Fibroblast of skin of right quadriceps (primary cell): ENCODE measurements at regions not wholly inside any gene's neighbourhood (a gene's known extent, or its start where the extent isn't known, plus 50 kb on each side); places are given as distances from the start of the nearest gene placed in this dataset.
"Not testable (repeated sequence)": the region's sequence is repeated elsewhere in the genome, so short reads cannot be mapped to it uniquely, and the experiment has no call there.

ENCODE experiments used
- DNase-seq: peaks from one replicate; pipeline ENCODE4 v3.0.0-alpha.2; 2013

GRCh38 chrX:42290608-42291007 is 367.3 kb upstream of the CASK start:
- no peak for DNase-seq

DNA sequence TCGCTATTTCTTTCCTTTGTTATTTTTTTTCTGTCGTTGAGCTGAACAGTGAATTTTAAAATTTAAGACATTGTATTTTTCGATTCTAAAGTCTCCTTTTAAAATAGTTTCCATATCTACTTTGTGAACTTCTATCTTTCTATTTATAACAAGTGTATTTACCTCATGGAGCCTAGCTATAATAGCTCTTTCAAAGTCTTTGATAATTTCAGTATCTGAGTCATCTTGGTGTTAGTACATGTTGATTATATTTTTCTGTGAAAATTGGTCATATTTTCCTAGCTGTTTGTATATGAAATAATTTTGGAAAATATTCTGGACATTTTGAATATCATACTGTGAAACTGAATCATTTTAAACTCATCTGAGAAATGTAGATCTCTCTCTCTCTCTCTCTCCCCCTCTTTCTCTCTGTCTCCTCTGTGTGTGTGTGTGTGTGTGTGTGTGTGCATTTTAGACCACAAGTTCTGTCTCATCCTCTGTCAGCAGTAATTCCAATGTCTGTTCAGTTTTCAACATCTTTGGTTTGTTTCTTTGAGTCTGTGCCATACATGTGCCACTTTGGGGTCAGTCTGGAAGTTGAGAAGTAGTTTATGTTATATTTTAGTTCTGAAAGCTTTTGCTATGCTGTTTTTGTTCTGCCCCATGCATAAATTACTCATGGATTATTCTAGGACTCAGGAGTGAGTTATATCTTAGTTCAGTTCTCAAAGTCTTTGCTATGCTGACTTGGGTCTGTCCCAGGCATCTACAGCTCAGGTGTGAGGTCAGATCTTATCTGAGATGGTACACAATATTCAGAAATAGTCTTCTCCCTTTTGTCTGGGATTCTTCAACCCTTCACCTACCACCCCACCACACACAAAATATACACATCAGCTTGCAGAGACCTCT is 366.4 kb upstream of the CASK start:
- DNase-seq = no peak

GRCh38 chrX:42285681-42286080 is 362.3 kb upstream of the CASK start:
- not testable (repeated sequence) for DNase-seq

- DNase-seq = no peak
Observed at GRCh38 chrX:42276982-42277690, 353.8 kb upstream of the CASK start.

DNA sequence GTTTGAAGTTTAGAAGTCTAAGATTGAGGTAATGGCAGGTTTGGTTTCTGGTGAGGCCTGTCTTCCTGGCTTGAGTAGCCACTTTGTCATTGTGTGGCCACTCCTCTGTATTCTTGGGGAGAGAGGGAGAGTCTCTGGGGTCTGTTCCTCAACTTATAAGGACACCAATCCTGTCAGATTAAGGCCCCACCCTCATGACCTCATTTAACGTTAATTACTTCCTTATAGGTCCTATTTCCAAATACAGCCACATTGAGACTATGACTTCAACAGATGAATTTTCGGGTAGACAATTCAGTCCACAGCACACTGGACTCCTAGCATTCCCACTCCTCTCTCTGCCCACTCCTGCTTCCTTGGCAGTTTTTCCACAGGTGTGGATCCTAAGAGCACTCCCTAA is 350.8 kb upstream of the CASK start:
- DNase-seq = no peak

- DNase-seq = no peak
Observed at GRCh38 chrX:42273387-42273786, 350.0 kb upstream of the CASK start.

DNA sequence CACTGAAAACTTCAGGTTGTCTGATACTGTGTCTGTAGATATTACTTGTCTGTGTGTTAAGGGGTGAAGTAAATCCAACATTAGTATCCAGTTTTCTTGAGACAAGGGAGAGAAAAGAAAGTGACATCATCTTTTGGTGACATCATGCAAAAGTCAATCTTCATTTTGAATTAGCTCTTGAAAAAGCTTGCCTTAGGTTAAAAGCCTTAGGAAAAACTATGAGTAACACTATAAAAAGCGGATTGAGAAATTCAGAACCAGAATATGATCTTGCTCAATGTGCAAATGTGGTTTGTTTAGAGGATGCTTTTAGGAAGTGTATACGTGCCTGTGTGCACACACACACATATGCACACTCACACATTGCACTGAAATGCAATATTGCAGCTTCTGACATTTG is 345.8 kb upstream of the CASK start:
- peak; percentile 62 for DNase-seq

- no peak for DNase-seq
Observed at GRCh38 chrX:42260854-42261253, 337.5 kb upstream of the CASK start.

- no peak for DNase-seq
Observed at GRCh38 chrX:42248226-42248625, 324.9 kb upstream of the CASK start.

- DNase-seq = no peak
Observed at GRCh38 chrX:42247241-42247640, 323.9 kb upstream of the CASK start.

DNA sequence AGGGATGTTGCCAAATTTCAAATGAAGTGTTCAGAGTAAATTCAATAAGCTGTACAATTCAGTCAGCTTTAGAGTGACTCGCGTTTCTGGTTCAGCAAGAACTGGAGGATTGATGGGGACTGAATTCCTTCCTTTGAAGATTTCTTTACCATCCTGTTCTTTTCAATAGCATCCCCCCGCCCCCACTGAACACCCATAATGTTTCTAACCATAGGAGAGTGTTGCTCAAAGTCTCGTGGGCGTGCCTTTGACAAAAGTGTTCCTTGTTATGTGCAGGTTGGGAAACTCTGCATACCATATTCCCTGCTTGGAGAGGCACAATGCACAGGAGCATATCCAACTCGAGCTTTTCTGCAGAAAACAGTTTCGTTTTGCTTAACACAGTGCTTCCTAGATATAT is 323.5 kb upstream of the CASK start:
- DNase-seq = no peak

- no peak for DNase-seq
Observed at GRCh38 chrX:42242004-42242403, 318.6 kb upstream of the CASK start.

- no peak for DNase-seq
Observed at GRCh38 chrX:42241421-42241820, 318.1 kb upstream of the CASK start.

DNA sequence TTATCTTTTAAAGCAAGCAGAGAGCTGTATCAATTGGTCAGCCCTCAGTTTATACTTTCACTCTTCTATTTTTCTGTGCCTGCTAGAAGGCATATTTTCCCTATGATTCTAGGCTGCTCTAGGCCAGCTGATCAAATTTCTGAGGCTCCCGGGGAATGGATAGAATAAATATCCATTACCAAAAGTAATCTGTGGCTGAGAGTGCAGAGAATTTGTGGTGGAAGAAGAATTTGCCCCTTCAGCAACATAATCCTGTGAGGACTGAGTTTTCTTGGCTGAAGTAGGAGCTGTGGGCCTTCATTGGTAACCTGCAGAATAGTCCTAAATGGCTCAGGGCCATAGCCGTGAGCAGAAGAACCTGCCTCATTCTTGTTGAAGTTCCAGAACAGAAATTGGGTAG is 314.6 kb upstream of the CASK start:
- DNase-seq = no peak

DNA sequence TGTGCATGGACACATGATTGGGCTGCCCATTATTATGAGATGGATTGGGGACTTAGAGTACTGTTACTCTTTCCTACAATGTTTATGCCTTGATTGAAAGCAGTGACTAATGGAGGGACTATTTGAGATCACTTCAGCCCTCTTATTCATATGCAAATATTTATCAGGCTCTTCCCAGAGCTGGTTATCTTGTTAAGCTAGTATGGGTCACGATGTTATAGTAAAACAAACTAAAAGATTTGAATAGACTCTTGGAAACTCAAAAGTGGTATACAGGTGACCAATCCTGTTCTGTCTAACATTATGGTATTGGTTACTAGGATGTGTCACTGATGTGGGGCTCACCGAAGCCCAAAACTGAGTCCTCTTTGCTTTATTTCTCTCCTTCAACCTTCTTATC is 306.2 kb upstream of the CASK start:
- no peak for DNase-seq

DNA sequence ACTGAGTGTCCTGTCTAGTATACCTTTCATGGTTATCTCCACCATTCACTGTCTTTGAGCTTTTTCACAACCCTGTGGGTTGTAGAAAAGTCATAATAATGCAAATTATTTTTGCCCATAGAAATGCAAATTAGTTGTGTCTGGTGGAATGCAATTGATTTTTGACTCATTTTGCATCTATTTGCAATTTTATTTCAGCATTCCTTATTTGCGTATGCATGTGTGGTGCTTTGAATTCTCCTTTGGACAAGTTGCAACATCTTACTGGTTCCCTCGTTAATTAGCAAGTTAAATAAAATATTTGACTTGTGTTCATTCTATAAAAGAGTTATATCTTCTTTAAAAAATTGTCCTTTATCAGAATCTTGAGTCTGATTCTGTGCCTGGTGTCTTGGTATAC is 297.3 kb upstream of the CASK start:
- no peak for DNase-seq

- DNase-seq = no peak
Observed at GRCh38 chrX:42220083-42220482, 296.7 kb upstream of the CASK start.

GRCh38 chrX:42219231-42219630 is 295.9 kb upstream of the CASK start:
- peak; percentile 1 for DNase-seq

GRCh38 chrX:42195506-42195905 is 272.2 kb upstream of the CASK start:
- DNase-seq = no peak

- no peak for DNase-seq
Observed at GRCh38 chrX:42189576-42189975, 266.2 kb upstream of the CASK start.

DNA sequence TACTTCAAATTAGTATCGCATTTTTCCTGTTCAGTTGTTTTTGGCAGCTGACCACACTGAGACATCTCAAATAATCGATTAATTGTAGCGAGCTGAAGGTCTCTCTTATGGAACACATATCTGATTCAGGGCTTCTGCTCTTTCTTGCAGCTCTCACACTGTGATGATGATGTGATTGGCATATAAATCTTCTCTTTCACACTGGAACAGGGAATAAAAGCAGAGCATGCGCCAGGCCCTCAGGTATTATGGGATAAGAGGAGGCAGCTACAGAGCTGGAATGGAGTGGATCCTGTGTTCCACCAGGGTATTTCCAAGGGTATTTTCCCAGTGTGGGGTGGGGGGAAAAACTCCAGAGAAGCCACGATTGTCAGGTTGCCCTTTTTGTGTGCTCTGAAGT is 265.4 kb upstream of the CASK start:
- no peak for DNase-seq

DNA sequence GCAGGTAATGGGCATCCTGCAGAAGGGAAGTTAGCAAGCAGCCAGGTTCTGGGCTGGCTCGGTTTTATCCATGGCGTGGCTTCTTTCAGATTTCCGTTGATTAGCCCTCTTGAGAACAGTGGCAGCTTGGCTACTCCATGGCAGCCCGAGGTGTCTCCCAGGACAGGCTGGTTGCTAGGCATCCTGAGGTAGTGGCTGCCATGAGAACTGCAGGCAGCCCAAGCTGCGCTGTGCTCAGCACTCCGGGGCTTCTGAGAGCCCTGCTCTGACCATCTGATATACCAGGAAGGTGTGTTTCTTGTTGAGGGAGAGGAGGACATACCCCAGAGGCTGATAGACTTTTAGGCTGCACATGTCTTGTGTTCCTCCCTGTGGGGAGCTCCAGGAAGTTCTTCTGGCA is 253.4 kb upstream of the CASK start:
- DNase-seq = no peak

DNA sequence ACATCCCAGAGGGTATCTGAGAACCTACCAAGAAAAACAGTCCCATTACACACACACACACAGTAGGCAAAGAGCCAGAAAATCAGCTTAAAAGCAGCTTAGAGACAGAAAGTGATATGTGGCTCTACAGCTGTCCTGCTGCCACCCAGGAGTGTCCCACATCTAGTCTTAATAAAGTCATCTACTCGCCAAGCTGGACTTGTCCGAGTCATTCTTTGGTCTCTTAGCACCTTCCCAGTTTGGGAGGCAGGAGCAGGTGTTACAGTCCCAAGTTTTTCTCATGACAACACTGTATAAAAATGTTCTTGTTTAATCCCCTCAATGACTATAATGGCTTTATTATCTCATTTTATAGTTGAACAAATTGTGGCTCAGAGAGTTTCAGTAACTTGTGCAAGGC is 252.5 kb upstream of the CASK start:
- DNase-seq = no peak

DNA sequence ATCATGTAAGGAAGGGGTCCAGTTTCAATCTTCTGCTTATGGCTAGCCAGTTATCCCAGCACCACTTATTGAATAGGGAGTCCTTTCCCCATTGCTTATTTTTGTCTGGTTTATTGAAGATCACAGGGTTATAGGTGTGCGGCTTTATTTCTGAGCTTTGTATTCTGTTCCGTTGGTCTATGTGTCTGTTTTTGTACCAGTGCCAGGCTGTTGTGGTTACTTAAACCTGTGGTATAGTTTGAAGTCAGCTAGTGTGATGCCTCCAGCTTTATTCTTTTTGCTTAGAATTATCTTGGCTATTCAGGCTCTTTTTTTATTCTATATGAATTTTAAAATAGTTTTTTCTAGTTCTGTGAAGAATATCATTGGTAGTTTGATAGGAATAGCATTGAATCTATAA is 234.6 kb upstream of the CASK start:
- DNase-seq = not testable (repeated sequence)

GRCh38 chrX:42151808-42152207 is 228.5 kb upstream of the CASK start:
- DNase-seq = no peak
